ENCODE measurements at regions not wholly inside any gene's neighbourhood (a gene's known extent, or its start where the extent isn't known, plus 50 kb on each side); places are given as distances from the start of the nearest gene placed in this dataset.
A peak's percentile ranks its signal among the peaks of the same experiment; 100 is the strongest.
"Not testable (repeated sequence)": the region's sequence is repeated elsewhere in the genome, so short reads cannot be mapped to it uniquely, and the experiment has no call there.

- ATAC-seq (peak; percentile 86), DNase-seq (peak; percentile 87)
- intact Hi-C loops (cut with micrococcal nuclease) = loop anchor here (10.0 kb wide), 1 partner anchor 171 kb away; no protein-coding TSS in a partner anchor
Measured at GRCh38 chr1:9455487-9456234, 83.6 kb upstream of the SLC25A33 start.

- no peak for DNase-seq
- ATAC-seq = no peak
- intact Hi-C loops (cut with micrococcal nuclease) = loop anchor here (10.0 kb wide), 1 partner anchor 172 kb away; no protein-coding TSS in a partner anchor
Measured at GRCh38 chr1:9456833-9457232, 82.4 kb upstream of the SLC25A33 start.

- no peak for ATAC-seq
- intact Hi-C loops (cut with micrococcal nuclease) = loop anchor here (10.0 kb wide), 1 partner anchor 175 kb away; no protein-coding TSS in a partner anchor
- DNase-seq = no peak
Measured at GRCh38 chr1:9459816-9460407, 79.4 kb upstream of the SLC25A33 start.

- no peak for ATAC-seq
- DNase-seq = no peak
- intact Hi-C loops (cut with micrococcal nuclease) = no loop called here
Measured at GRCh38 chr1:9465640-9466039, 73.6 kb upstream of the SLC25A33 start.

GRCh38 chr1:9466780-9467758, 72.2 kb upstream of the SLC25A33 start:
- DNase-seq (no peak), ATAC-seq (peak; percentile 87)
- intact Hi-C loops (cut with micrococcal nuclease) = no loop called here

- DNase-seq; ATAC-seq; intact Hi-C loops (cut with micrococcal nuclease): not testable (repeated sequence)
Measured at GRCh38 chr1:9469882-9470281, 69.4 kb upstream of the SLC25A33 start.

- intact Hi-C loops (cut with micrococcal nuclease) = no loop called here
- ATAC-seq (no peak), DNase-seq (no peak)
Measured at GRCh38 chr1:9471679-9472078, 67.6 kb upstream of the SLC25A33 start.

- DNase-seq = peak; percentile 50
- intact Hi-C loops (cut with micrococcal nuclease) = no loop called here
- no peak for ATAC-seq
Measured at GRCh38 chr1:9472386-9473031, 66.8 kb upstream of the SLC25A33 start.

GRCh38 chr1:9473032-9473807, 66.0 kb upstream of the SLC25A33 start:
- peak; percentile 82 for DNase-seq

GRCh38 chr1:9475061-9475627, 64.1 kb upstream of the SLC25A33 start:
- no peak for DNase-seq
- no peak for ATAC-seq
- intact Hi-C loops (cut with micrococcal nuclease) = no loop called here

More at GRCh38 chr1:9473032-9473807, 66.0 kb upstream of the SLC25A33 start:
- ATAC-seq = peak; percentile 96
- intact Hi-C loops (cut with micrococcal nuclease) = no loop called here

GRCh38 chr1:9476790-9477463, 62.3 kb upstream of the SLC25A33 start:
- no peak for DNase-seq
- intact Hi-C loops (cut with micrococcal nuclease) = no loop called here
- no peak for ATAC-seq

GRCh38 chr1:9477535-9477934, 61.7 kb upstream of the SLC25A33 start:
- intact Hi-C loops (cut with micrococcal nuclease) = no loop called here
- ATAC-seq = no peak
- no peak for DNase-seq

GRCh38 chr1:9478021-9478420, 61.2 kb upstream of the SLC25A33 start:
- no peak for ATAC-seq
- intact Hi-C loops (cut with micrococcal nuclease) = no loop called here
- no peak for DNase-seq

GRCh38 chr1:9481048-9481447, 58.2 kb upstream of the SLC25A33 start:
- ATAC-seq (no peak), DNase-seq (no peak)
- intact Hi-C loops (cut with micrococcal nuclease) = no loop called here

- intact Hi-C loops (cut with micrococcal nuclease) = no loop called here
- no peak for DNase-seq
- no peak for ATAC-seq
Measured at GRCh38 chr1:9482403-9482802, 56.9 kb upstream of the SLC25A33 start.

- peak; percentile 56 for ATAC-seq
- DNase-seq = no peak
Measured at GRCh38 chr1:9482816-9483572, 56.3 kb upstream of the SLC25A33 start.

More at GRCh38 chr1:9482816-9483572, 56.3 kb upstream of the SLC25A33 start:
- intact Hi-C loops (cut with micrococcal nuclease) = no loop called here
